Fibroblast of villous mesenchyme (primary cell): ENCODE measurements at regions not wholly inside any gene's neighbourhood (a gene's known extent, or its start where the extent isn't known, plus 50 kb on each side); places are given as distances from the start of the nearest gene placed in this dataset.

ENCODE experiments used
- DNase-seq: peaks from one replicate; pipeline ENCODE4 v3.0.0-alpha.2; 2010; ENCODE audit warnings: low read depth
- H3K4me3 ChIP-seq: 2 replicates; pipeline ENCODE4 v1.5.1; 2011; ENCODE audit warnings: low read depth, mild to moderate bottlenecking, low read length
- CTCF ChIP-seq: IDR thresholded peaks from 2 replicates; pipeline ENCODE4 v1.5.1; 2012; ENCODE audit warnings: low read depth, mild to moderate bottlenecking, low read length; ENCODE audit not compliant: insufficient read depth

DNA sequence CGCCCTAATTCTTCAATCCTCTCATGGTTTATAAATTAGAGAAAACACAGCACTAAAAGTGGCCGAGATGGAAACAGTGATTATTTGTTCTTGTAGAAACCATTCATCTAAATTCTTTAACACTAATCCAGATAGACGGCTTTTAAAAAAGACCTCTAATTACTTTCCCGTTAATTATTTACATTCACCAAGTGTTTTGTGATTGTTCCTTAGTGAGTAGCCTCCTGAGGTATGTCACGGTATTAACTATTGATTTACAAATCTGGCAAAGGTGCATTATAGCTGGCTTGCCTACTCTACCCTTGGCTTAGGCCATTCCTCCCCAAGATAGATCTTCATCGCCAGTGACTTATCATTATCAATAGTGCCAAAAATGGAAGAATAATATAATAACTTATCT is 436.4 kb upstream of the ST6GAL2 start:
- DNase-seq: no peak
- TF ChIP-seq CTCF: no peak
- H3K4me3 ChIP-seq: no peak overlapping the region

- no peak overlapping the region for H3K4me3 ChIP-seq
- no peak for TF ChIP-seq CTCF
- no peak for DNase-seq
These were observed 438.1 kb upstream of the ST6GAL2 start for GRCh38 chr2:107323946-107324565.

DNA sequence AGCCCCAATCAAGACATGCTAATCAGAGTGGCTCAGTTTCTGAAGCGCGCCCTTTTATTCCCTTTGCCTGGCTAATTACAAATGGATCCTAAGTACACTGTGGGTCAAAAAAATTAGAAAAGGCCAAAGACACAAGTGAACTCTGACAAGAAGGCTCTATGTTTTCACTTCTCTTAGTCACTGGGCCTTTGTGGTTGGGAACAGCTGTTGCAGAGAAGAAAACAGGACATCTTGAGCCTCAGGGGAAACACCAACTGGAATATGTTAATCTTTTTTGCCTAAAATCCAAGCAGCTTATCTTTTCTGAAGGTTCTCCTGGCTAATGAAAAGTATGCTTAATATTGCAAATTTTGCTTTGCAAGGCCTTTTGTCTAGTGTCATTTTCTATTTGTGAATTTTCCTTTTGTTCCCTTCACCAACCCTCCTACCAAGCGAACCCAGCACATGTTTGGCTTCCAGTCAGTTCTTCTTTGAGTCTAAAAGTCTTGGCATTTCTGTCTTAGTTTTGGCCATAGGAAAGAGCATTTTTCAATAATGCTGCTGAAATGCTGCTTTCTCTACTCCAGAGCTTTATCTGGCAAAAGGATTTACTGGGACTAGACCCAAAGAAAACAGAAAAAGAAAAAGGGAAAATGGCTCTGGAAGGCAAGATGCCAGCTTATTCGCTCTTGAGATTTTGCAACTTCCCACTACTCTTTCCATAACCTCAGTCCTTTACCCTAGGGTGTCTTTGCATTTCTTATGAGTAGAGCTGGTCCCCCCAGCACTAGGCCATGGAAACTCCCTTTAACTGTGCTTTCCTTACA is 440.2 kb upstream of the ST6GAL2 start:
- TF ChIP-seq CTCF: no peak
- H3K4me3 ChIP-seq: no peak overlapping the region
- DNase-seq: peak; percentile 14

DNA sequence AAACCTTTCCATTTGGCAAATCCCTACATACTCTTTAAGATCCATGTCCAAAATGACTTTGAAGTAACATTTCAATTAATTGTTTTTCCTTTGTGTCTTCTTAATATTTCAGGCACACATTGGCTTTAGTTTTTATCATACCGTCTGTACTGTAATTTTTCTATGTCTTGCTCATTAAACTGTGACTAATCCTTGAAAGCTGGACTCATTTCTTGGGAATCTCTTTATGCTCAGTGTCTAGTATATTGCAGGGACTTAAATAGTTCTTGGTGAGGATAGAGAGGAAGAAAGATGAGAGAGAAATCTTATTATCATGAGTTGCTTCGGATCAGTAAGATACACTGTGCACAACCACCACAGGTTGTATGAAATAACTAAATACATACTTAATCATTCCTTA is 448.3 kb upstream of the ST6GAL2 start:
- DNase-seq: no peak
- no peak for TF ChIP-seq CTCF
- H3K4me3 ChIP-seq: no peak overlapping the region

DNA sequence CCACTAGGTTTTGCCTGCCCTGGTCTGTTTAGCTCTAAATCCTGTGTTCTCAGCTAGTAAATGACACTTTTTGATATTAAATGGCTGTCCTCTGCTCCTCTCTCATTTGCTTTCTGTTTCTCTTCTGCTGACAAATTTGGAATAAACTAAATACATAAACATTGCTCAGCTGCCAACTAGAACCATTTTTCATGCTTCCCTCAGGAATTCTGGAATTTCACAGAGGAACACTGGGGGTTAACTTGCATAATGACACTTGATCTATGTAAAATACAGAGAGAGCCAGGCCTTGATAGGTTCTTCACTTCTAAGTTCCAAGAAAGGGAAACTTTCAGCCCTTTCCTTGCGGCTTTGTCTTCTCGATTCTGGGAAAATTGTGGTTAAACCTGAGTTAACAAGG is 450.6 kb upstream of the ST6GAL2 start:
- no peak for TF ChIP-seq CTCF
- DNase-seq: peak; percentile 13
- no peak overlapping the region for H3K4me3 ChIP-seq

GRCh38 chr2:107337209-107337898 is 451.4 kb upstream of the ST6GAL2 start:
- TF ChIP-seq CTCF: no peak
- H3K4me3 ChIP-seq: no peak overlapping the region
- peak; percentile 28 for DNase-seq
